T-helper 2 cell treated with Interferon-gamma antibody and Interleukin-4, amounts not matched to agents 100 ng/mL and 5 ng/mL, for 36 hours (primary cell): ENCODE measurements at regions not wholly inside any gene's neighbourhood (a gene's known extent, or its start where the extent isn't known, plus 50 kb on each side); places are given as distances from the start of the nearest gene placed in this dataset.
"Not testable (repeated sequence)": the region's sequence is repeated elsewhere in the genome, so short reads cannot be mapped to it uniquely, and the experiment has no call there.

ENCODE experiments used
- intact Hi-C: fragments of 100-400 bp; cut with micrococcal nuclease; formaldehyde crosslinking; loops from one replicate; pipeline ENCODE4 v1.15.1; 2023

GRCh38 chr7:159209429-159209828 is 64.8 kb upstream of the VIPR2 start:
- intact Hi-C loops: no loop called here

DNA sequence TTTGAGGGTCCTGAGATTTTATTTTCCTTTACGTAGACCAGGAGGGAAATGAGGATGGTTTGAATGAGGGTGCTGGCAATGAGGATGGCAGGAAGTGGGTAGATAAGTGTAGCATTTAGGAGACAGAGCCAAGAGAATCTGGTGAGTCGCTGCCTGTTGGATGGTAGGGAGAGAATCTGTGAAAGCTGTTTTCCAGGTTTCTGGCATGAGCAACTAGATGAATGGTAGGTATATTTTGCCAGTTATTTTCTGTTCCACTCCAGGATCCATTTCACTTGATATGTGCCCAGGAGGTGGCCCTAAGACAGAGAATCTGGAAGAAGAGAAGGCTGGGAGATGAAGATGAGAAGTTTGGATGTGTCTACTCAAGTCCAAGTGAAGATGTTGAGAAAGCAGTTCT is 63.3 kb upstream of the VIPR2 start:
- intact Hi-C loops: no loop called here

GRCh38 chr7:159207393-159207792 is 62.7 kb upstream of the VIPR2 start:
- intact Hi-C loops: no loop called here

- intact Hi-C loops: no loop called here
Measured at GRCh38 chr7:159205833-159206232, 61.2 kb upstream of the VIPR2 start.

- intact Hi-C loops: no loop called here
Measured at GRCh38 chr7:159204664-159205063, 60.0 kb upstream of the VIPR2 start.

GRCh38 chr7:159203253-159203652 is 58.6 kb upstream of the VIPR2 start:
- intact Hi-C loops: not testable (repeated sequence)

DNA sequence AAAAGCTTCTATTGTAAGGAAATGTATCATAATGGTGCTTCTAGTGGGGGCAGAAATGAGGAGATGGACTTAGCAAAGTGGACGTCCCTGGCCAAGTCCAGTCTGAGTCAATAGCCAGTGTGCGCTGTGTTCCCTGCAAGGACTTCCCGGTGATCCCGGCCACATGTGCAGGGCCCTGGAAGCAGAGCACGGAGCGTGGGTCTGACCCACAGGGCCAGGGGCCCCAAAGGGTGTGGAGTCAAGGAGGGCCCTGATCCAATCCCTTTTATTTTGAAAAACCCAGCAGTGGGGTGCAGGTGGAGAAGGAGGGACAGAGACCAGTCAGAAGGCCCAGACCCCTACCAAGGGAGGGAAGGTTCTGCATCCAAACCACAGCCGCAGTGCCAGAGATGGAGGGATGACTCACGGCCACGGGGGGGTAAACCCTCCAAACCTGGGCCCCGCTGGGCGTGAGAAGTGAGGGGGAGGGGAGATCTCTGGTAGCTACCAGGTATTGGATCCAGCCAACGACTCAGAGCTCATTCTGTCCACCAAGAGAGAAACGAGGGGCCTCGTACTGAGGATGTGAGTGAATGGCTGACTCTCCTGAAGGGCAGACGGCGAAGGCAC is 57.2 kb upstream of the VIPR2 start:
- intact Hi-C loops: no loop called here

DNA sequence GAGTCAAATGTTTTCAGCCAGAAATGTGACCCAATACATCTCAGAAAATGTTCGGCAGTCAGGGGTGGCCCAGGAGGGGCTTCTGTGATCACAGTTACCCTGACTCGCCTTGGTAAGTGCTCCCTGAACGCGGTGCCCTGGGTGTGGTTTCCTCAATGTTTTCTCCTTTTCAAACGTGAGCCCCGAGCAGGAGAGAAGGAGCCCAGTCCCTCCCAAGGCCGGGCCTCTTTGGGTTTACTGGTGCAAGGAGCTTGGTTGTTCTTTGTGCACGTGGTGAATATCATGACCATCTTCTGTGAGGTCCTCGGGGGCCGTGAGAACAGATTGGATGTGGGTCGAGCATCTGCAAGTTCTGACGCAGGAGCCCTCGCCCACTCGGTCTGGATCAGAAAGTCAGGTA is 55.8 kb upstream of the VIPR2 start:
- intact Hi-C loops: no loop called here

- intact Hi-C loops: loop anchor here (5.0 kb wide), 1 partner anchor 56 kb away; the partner anchor contains the start of gene VIPR2
Measured at GRCh38 chr7:159198016-159198724, 53.5 kb upstream of the VIPR2 start.

- intact Hi-C loops: loop anchor here (2.0 to 5.0 kb wide), 2 partner anchors 55 to 147 kb away; partner anchors contain the start of gene VIPR2
Measured at GRCh38 chr7:159197066-159197975, 52.7 kb upstream of the VIPR2 start.

DNA sequence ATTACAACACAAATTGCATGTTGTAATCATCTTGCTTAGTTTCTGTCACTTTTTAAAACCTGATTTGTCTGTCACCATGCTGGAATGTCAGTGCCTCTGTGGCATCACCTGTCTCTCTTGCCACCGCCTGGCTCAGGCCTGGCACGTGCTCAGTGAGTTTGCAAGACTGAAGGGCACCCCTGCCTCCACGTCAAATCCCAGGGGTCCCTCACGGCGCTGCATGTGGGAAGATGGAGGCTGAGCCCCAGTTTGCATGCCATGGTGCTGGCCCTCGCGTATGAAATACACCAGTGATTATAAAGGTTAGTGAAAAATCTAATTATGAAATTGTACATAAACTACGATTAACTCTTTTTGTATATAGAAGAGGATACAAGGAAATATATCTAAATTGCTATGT is 51.9 kb upstream of the VIPR2 start:
- intact Hi-C loops: loop anchor here (2.0 to 5.0 kb wide), 2 partner anchors 54 to 146 kb away; partner anchors contain the start of gene VIPR2

DNA sequence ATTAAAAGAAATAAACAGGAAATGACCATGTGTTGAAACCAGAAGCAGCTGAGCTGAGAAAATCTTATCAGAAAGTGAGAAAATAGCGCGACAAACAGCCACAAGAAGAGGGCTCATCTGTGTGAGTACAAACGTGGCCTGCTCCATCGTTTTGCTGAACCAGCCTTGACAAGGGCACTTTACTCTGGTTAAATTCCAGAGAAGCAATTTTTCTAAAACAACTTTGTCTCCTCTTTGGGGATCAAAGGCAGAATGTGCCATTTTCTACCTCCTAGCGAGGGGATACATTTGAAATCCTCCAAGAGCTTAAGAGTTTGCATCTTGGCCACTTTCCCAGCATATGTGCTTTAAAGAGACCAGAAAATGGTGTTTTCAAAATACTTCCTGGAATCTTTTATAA is 51.3 kb upstream of the VIPR2 start:
- intact Hi-C loops: loop anchor here (2.0 to 5.0 kb wide), 2 partner anchors 54 to 145 kb away; partner anchors contain the start of gene VIPR2
